Hepatocyte (in vitro differentiated cells): ENCODE measurements at regions not wholly inside any gene's neighbourhood (a gene's known extent, or its start where the extent isn't known, plus 50 kb on each side); places are given as distances from the start of the nearest gene placed in this dataset.

ENCODE experiments used
- DNase-seq: peaks from one replicate; pipeline ENCODE4 v3.0.0-alpha.2; 2016; ENCODE audit warnings: low spot score
- H2AFZ ChIP-seq: fragments of 200-600 bp; sonication (generic); 2 replicates; pipeline ENCODE4 v1.6.0; 2016; ENCODE audit warnings: antibody characterized with exemption, mild to moderate bottlenecking
- H3K27ac ChIP-seq: fragments of 200-600 bp; sonication (generic); 2 replicates; pipeline ENCODE4 v1.5.1; 2016; ENCODE audit warnings: mild to moderate bottlenecking
- H3K27me3 ChIP-seq: fragments of 200-600 bp; sonication (generic); 2 replicates; pipeline ENCODE4 v1.6.1; 2016
- H3K36me3 ChIP-seq: fragments of 200-600 bp; sonication (generic); replicated peaks from 2 replicates; pipeline ENCODE4 v1.5.1; 2016; ENCODE audit warnings: low read depth; ENCODE audit not compliant: insufficient read depth
- H3K4me1 ChIP-seq: fragments of 200-600 bp; sonication (generic); 2 replicates; pipeline ENCODE4 v1.5.1; 2016; ENCODE audit warnings: mild to moderate bottlenecking, moderate library complexity; ENCODE audit not compliant: insufficient read depth
- H3K4me2 ChIP-seq: fragments of 200-600 bp; sonication (generic); 2 replicates; pipeline ENCODE4 v1.6.0; 2016
- H3K4me3 ChIP-seq: fragments of 200-600 bp; sonication (generic); 2 replicates; pipeline ENCODE4 v1.5.1; 2016; ENCODE audit warnings: mild to moderate bottlenecking
- H3K79me2 ChIP-seq: fragments of 200-600 bp; sonication (generic); 2 replicates; pipeline ENCODE4 v1.6.0; 2017; ENCODE audit warnings: mild to moderate bottlenecking
- H3K9me2 ChIP-seq: fragments of 200-600 bp; sonication (generic); replicated peaks from 2 replicates; pipeline ENCODE4 v1.6.0; 2017; ENCODE audit warnings: mild to moderate bottlenecking; ENCODE audit not compliant: insufficient read depth
- H3K9me3 ChIP-seq: fragments of 200-600 bp; sonication (generic); 2 replicates; pipeline ENCODE4 v1.5.1; 2016; ENCODE audit warnings: low read depth, mild to moderate bottlenecking
- H4K20me1 ChIP-seq: fragments of 200-600 bp; sonication (generic); 2 replicates; pipeline ENCODE4 v1.6.0; 2016; ENCODE audit warnings: mild to moderate bottlenecking; ENCODE audit not compliant: insufficient read depth, poor library complexity, severe bottlenecking
- CTCF ChIP-seq: fragments of 200-600 bp; sonication (generic); IDR thresholded peaks from 2 replicates; pipeline ENCODE4 v1.5.1; 2016; ENCODE audit warnings: antibody characterized with exemption, mild to moderate bottlenecking; ENCODE audit not compliant: poor library complexity
- EZH2 ChIP-seq: fragments of 200-600 bp; sonication (generic); IDR thresholded peaks from 2 replicates; pipeline ENCODE4 v1.6.1; 2016; ENCODE audit warnings: antibody characterized with exemption, mild to moderate bottlenecking, borderline replicate concordance
- EZH2phosphoT487 ChIP-seq: fragments of 200-600 bp; sonication (generic); IDR thresholded peaks from one replicate; pipeline ENCODE4 v1.6.1; 2018; ENCODE audit warnings: antibody characterized with exemption, mild to moderate bottlenecking, low read depth, moderate library complexity; ENCODE audit not compliant: unreplicated experiment, severe bottlenecking
- WGBS: methylation state at CpG from one replicate; pipeline ENCODE4 v1.1.6; 2016; ENCODE audit warnings: low lambda C conversion rate; ENCODE audit errors: missing lambda C conversion rate; 5-methylcytosine and 5-hydroxymethylcytosine counted together

- no peak overlapping the region for H3K4me3 ChIP-seq
- no peaks in the 10 kb centered on the region for H3K36me3 ChIP-seq
- H3K27ac ChIP-seq: no peak overlapping the region
- H3K9me2 ChIP-seq: no peaks in the 10 kb centered on the region
- H3K79me2 ChIP-seq: no peaks in the 10 kb centered on the region
- DNase-seq: no peak
- no peaks in the 10 kb centered on the region for H4K20me1 ChIP-seq
- no peaks in the 10 kb centered on the region for H3K4me1 ChIP-seq
- H2AFZ ChIP-seq: no peak overlapping the region
- H3K9me3 ChIP-seq: no peaks in the 10 kb centered on the region
- TF ChIP-seq EZH2: no peak
- TF ChIP-seq EZH2phosphoT487: no peak
- TF ChIP-seq CTCF: no peak
- H3K4me2 ChIP-seq: no peak overlapping the region
- WGBS: 78% methylated on average over 7 of the region's 7 CpGs
- H3K27me3 ChIP-seq: peaks cover 20% of the 10 kb centered on the region
Measured at GRCh38 chr1:11391327-11391726, 87.6 kb upstream of the DISP3 start.

GRCh38 chr1:11391886-11392285 lies 87.1 kb upstream of the DISP3 start:
- H3K27me3 ChIP-seq: peaks cover 20% of the 10 kb centered on the region
- H3K4me3 ChIP-seq: no peak overlapping the region
- H2AFZ ChIP-seq: no peak overlapping the region
- WGBS: 93% methylated on average over 8 of the region's 8 CpGs
- H3K27ac ChIP-seq: no peak overlapping the region
- no peaks in the 10 kb centered on the region for H3K4me1 ChIP-seq
- H4K20me1 ChIP-seq: no peaks in the 10 kb centered on the region
- TF ChIP-seq CTCF (no peak), EZH2phosphoT487 (no peak), EZH2 (no peak)
- no peaks in the 10 kb centered on the region for H3K9me3 ChIP-seq
- no peak overlapping the region for H3K4me2 ChIP-seq
- H3K79me2 ChIP-seq: no peaks in the 10 kb centered on the region
- no peaks in the 10 kb centered on the region for H3K9me2 ChIP-seq
- no peaks in the 10 kb centered on the region for H3K36me3 ChIP-seq
- no peak for DNase-seq

GRCh38 chr1:11394592-11395245 lies 84.2 kb upstream of the DISP3 start:
- Histone ChIP-seq H3K9me2 (no peaks in the 10 kb centered on the region), H2AFZ (no peak overlapping the region), H3K27me3 (peaks cover 13% of the 10 kb centered on the region), H3K27ac (no peak overlapping the region), H3K4me1 (no peaks in the 10 kb centered on the region), H3K4me3 (no peak overlapping the region), H3K36me3 (no peaks in the 10 kb centered on the region), H4K20me1 (no peaks in the 10 kb centered on the region), H3K9me3 (no peaks in the 10 kb centered on the region), H3K79me2 (no peaks in the 10 kb centered on the region), H3K4me2 (no peak overlapping the region)
- TF ChIP-seq EZH2phosphoT487 (peak; percentile 48), EZH2 (no peak)
- WGBS: 53% methylated on average over 10 of the region's 10 CpGs
- peak; percentile 23 for DNase-seq

- no peak overlapping the region for H3K4me2 ChIP-seq
- no peaks in the 10 kb centered on the region for H3K9me2 ChIP-seq
- H3K4me3 ChIP-seq: no peak overlapping the region
- H3K79me2 ChIP-seq: no peaks in the 10 kb centered on the region
- H3K4me1 ChIP-seq: no peaks in the 10 kb centered on the region
- no peaks in the 10 kb centered on the region for H3K36me3 ChIP-seq
- DNase-seq: no peak
- no peak overlapping the region for H2AFZ ChIP-seq
- no peaks in the 10 kb centered on the region for H3K9me3 ChIP-seq
- no peaks in the 10 kb centered on the region for H4K20me1 ChIP-seq
- TF ChIP-seq EZH2phosphoT487 (no peak), EZH2 (no peak), CTCF (no peak)
- H3K27me3 ChIP-seq: peaks cover 9% of the 10 kb centered on the region
- WGBS: 75% methylated on average over 9 of the region's 9 CpGs
- no peak overlapping the region for H3K27ac ChIP-seq
Measured at GRCh38 chr1:11395616-11396015, 83.3 kb upstream of the DISP3 start.
